Neural progenitor cell (in vitro differentiated cells): ENCODE measurements at regions not wholly inside any gene's neighbourhood (a gene's known extent, or its start where the extent isn't known, plus 50 kb on each side); places are given as distances from the start of the nearest gene placed in this dataset.

Source experiments
- CTCF ChIP-seq: fragments of 200-600 bp; sonication (generic); IDR thresholded peaks from 2 replicates; pipeline ENCODE4 v1.5.1; 2017; ENCODE audit warnings: antibody characterized with exemption, mild to moderate bottlenecking
- EZH2 ChIP-seq: fragments of 200-600 bp; sonication (generic); IDR thresholded peaks from 2 replicates; pipeline ENCODE4 v1.6.1; 2017; ENCODE audit warnings: antibody characterized with exemption, mild to moderate bottlenecking, moderate library complexity
- EZH2phosphoT487 ChIP-seq: fragments of 200-600 bp; sonication (generic); IDR thresholded peaks from 2 replicates; pipeline ENCODE4 v1.6.1; 2017; ENCODE audit warnings: antibody characterized with exemption

DNA sequence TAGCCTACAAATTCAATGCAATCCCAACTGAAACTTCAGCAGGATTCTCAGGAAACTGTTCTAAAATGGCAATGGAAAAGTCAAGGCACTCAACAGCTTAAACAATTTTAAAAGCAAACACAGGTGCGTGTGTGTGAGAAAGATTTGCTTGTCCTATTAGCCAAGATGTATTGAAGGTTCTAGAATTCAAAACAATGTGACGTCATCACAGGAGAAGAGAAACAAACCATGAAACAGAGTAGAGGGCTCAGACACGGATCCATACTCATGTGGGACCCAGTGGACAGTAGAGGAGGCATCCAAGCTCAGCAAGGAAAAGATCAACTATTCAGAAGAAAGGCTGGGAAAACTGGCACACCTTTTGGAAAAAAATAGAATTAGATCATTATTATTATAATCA, 152.8 kb upstream of the DHRS4 start:
- TF ChIP-seq CTCF (no peak), EZH2 (no peak), EZH2phosphoT487 (no peak)
